Stomach (tissue), 8 donors: ENCODE measurements at regions not wholly inside any gene's neighbourhood (a gene's known extent, or its start where the extent isn't known, plus 50 kb on each side); places are given as distances from the start of the nearest gene placed in this dataset.
"Not testable (repeated sequence)": the region's sequence is repeated elsewhere in the genome, so short reads cannot be mapped to it uniquely, and the experiment has no call there.

Experiments
- DNase-seq, 2 donors: peaks; one replicate each; pipeline versions ENCODE4 v3.0.0 to v3.0.0-alpha.2; 2013 to 2019
- H3K27ac ChIP-seq, 5 donors: fragments of 200-600 bp in 4 of 5; sonication (generic) in 4 of 5; one replicate each; pipeline ENCODE4 v1.5.1; 2013 to 2019; ENCODE audit warnings: mild to moderate bottlenecking in 1 of 5, moderate library complexity in 1 of 5
- H3K27me3 ChIP-seq, 3 donors: fragments of 200-600 bp; sonication (generic); one replicate each; pipeline ENCODE4 v1.5.1; 2017 to 2019; ENCODE audit warnings: mixed run types in 1 of 3
- H3K36me3 ChIP-seq, 4 donors: fragments of 200-600 bp; sonication (generic); 1 replicate in 3 of 4; 2 replicates in 1 of 4; pipeline ENCODE4 v1.5.1; 2016 to 2019
- H3K4me1 ChIP-seq, 4 donors: fragments of 200-600 bp; sonication (generic); one replicate each; pipeline ENCODE4 v1.5.1; 2016 to 2019
- H3K4me3 ChIP-seq, 4 donors: fragments of 200-600 bp; sonication (generic) in 3 of 4; one replicate each; pipeline ENCODE4 v1.5.1; 2016 to 2019; ENCODE audit warnings: mild to moderate bottlenecking in 1 of 4
- H3K9me3 ChIP-seq, 4 donors: fragments of 200-600 bp; sonication (generic); one replicate each; pipeline ENCODE4 v1.5.1; 2016 to 2019
- CTCF ChIP-seq, 7 experiments: fragments of 450-650 bp in 4 of 7; fragments of 200-600 bp in 3 of 7; sonication (generic) in 3 of 7; IDR thresholded peaks; one replicate each; pipeline ENCODE4 v1.5.1; 2016 to 2019; ENCODE audit warnings: antibody characterized with exemption in 7 of 7, control low read depth in 2 of 7, mild to moderate bottlenecking in 1 of 7
- EP300 ChIP-seq: sonication (generic); formaldehyde crosslinking; IDR thresholded peaks from one replicate; pipeline ENCODE4 v1.6.1; 2017; ENCODE audit warnings: antibody characterized with exemption
- POLR2A ChIP-seq, 4 donors: fragments of 450-650 bp; IDR thresholded peaks; one replicate each; pipeline ENCODE4 v1.6.1; 2016; ENCODE audit warnings: antibody characterized with exemption in 4 of 4, control low read depth in 2 of 4, mild to moderate bottlenecking in 1 of 4, moderate library complexity in 1 of 4
- POLR2AphosphoS5 ChIP-seq, 3 donors: sonication (generic); formaldehyde crosslinking; IDR thresholded peaks; one replicate each; pipeline ENCODE4 v1.6.1; 2016; ENCODE audit warnings: antibody characterized with exemption in 3 of 3
- WGBS, 5 donors: extraction: QIAGEN DNeasy Blood & Tissue Kit in 3 of 5; methylation state at CpG; one replicate each; pipeline versions ENCODE4 v1.1.5 to v1.1.7; 2013 to 2018; 5-methylcytosine and 5-hydroxymethylcytosine counted together
- intact Hi-C: fragments of 100-400 bp; cut with DNase I; formaldehyde crosslinking; loops from one replicate; pipeline ENCODE4 v1.15.1; 2023; ENCODE audit warnings: low total_unique reads
- donor health status: healthy with polysubstance abuse.
- donor health status: Bipolar disorder and iron deficiency.
- donor health status: healthy.

GRCh38 chr20:40902661-40903060, 126.0 kb upstream of the TOP1 start:
- intact Hi-C loops: no loop called here
- no peak for DNase-seq
- Histone ChIP-seq H3K36me3 (no peaks in the 10 kb centered on the region), H3K4me1 (no peaks in the 10 kb centered on the region), H3K27ac (no peak overlapping the region), H3K4me3 (no peak overlapping the region), H3K27me3 (peaks cover 0 to 6% (median 0%) of the 10 kb centered on the region in 3 donors), H3K9me3 (peaks cover 0 to 7% (median 0%) of the 10 kb centered on the region in 4 donors)
- WGBS, 5 donors: 29 to 54% (median 41%) methylated on average over 1 of the region's 1 CpG
- TF ChIP-seq POLR2A (IDR thresholded peaks at IDR 0.05): no peak
- no peak for TF ChIP-seq CTCF (IDR thresholded peaks at IDR 0.05)
- no peak for TF ChIP-seq EP300
- no peak for TF ChIP-seq POLR2AphosphoS5 (IDR thresholded peaks at IDR 0.05)

DNA sequence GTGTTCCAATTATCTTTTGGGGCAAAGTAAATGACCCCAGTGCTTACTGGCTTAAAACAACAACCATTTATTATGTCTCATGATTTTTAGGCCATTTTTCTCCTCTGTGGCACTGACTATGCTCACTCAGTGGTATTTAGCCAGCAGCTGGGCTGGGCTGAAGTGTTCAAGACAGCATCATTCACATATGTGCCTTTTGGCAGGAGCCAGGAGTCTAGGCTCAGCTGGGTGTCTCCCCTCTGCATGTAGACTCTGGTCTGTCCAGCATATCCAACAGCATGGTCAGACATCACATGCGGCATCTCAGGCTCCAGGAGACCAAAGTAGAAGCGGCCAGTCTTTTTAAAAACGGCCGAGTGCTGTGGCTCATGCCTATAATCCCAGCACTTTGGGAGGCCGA, 120.3 kb upstream of the TOP1 start:
- 84 to 95% (median 92%) methylated on average over 5 of the region's 5 CpGs for WGBS, 5 donors

GRCh38 chr20:40909489-40909888, 119.1 kb upstream of the TOP1 start:
- H3K36me3 ChIP-seq, H3K27ac ChIP-seq, H3K27me3 ChIP-seq, H3K4me1 ChIP-seq, H3K4me3 ChIP-seq, intact Hi-C loops, DNase-seq: not testable (repeated sequence)
- peaks cover 0 to 12% (median 6%) of the 10 kb centered on the region in 4 donors for H3K9me3 ChIP-seq
- 83 to 93% (median 88%) methylated on average over 16 of the region's 16 CpGs for WGBS, 5 donors

More for the DNA sequence above, 120.3 kb upstream of the TOP1 start:
- Histone ChIP-seq H3K27ac (no peak overlapping the region), H3K36me3 (no peaks in the 10 kb centered on the region), H3K4me3 (no peak overlapping the region), H3K4me1 (no peaks in the 10 kb centered on the region), H3K9me3 (peaks cover 0 to 12% (median 6%) of the 10 kb centered on the region in 4 donors), H3K27me3 (no peaks in the 10 kb centered on the region)
- TF ChIP-seq POLR2A (IDR thresholded peaks at IDR 0.05) (no peak), CTCF (IDR thresholded peaks at IDR 0.05) (no peak), EP300 (no peak), POLR2AphosphoS5 (IDR thresholded peaks at IDR 0.05) (no peak)
- DNase-seq: no peak
- intact Hi-C loops: no loop called here

- H3K9me3 ChIP-seq: peaks cover 0 to 12% (median 6%) of the 10 kb centered on the region in 4 donors
- H3K36me3 ChIP-seq, intact Hi-C loops, H3K27me3 ChIP-seq, H3K27ac ChIP-seq, H3K4me3 ChIP-seq, DNase-seq, H3K4me1 ChIP-seq: not testable (repeated sequence)
- 94 to 100% (median 96%) methylated on average over 3 to 23 of the region's 23 CpGs for WGBS, 5 donors
Measured at GRCh38 chr20:40910436-40910835, 118.2 kb upstream of the TOP1 start.

GRCh38 chr20:40911152-40911551, 117.5 kb upstream of the TOP1 start:
- intact Hi-C loops, H3K36me3 ChIP-seq, H3K4me1 ChIP-seq, H3K27me3 ChIP-seq, DNase-seq, H3K27ac ChIP-seq, H3K4me3 ChIP-seq: not testable (repeated sequence)
- WGBS, 5 donors: 97 to 99% (median 98%) methylated on average over 17 to 27 of the region's 27 CpGs
- H3K9me3 ChIP-seq: peaks cover 0 to 12% (median 4%) of the 10 kb centered on the region in 4 donors

DNA sequence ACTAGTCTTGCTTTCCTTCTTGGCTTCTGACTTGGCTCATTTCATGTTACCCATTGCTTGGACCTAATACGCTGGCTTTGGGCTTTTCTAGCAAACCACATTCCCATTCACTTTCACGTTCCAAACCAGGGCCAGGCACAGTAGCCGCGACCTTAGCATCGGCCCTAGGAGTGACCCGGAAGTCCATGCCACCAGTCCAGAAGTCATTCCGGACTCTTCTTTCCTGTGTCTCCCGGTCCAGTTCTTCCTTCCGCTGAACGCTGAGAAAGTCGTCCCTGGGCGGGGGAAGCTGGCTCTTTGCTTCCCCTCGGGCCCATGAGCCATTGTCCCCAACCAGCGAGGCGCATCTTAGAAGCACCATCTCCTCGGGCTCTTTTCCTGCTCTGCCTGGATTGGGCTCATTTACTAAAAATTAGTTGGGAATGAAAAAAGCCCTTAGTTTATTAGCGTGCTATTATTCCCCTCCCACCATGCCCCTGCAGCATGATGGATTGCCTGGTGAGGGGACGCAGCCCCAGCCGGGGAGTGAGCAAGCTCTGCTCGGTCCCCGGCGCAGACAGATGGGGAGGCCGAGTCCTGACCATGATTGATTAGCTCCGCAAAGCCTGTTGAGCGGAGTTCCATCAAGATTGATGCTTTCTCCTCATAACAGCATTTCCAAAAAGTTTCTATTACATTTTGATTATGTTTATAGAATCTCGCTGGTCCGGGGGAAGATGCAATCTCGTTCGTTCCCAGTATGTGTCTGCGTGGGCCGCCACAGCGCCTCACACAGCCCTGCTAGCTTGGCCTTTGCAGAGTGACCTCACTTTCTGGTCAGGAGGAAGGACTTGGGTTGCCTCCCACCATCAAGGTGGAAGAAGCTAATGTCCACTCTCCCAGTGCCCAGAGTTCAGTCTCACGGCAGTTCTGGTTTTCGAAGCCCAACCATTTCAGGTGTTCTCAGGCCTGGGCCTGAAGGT, 115.1 kb upstream of the TOP1 start:
- Histone ChIP-seq H3K36me3 (no peaks in the 10 kb centered on the region), H3K4me3 (no peak overlapping the region), H3K27ac (no peak overlapping the region), H3K9me3 (peaks cover 0 to 12% (median 3%) of the 10 kb centered on the region in 4 donors), H3K4me1 (no peaks in the 10 kb centered on the region), H3K27me3 (no peaks in the 10 kb centered on the region)
- WGBS, 5 donors: 80 to 90% (median 87%) methylated on average over 32 to 34 of the region's 34 CpGs
- DNase-seq: no peak
- TF ChIP-seq CTCF (IDR thresholded peaks at IDR 0.05) (no peak), EP300 (no peak), POLR2A (IDR thresholded peaks at IDR 0.05) (no peak), POLR2AphosphoS5 (IDR thresholded peaks at IDR 0.05) (no peak)
- intact Hi-C loops: no loop called here
